IPS DF 4.7 (cell line): ENCODE measurements at regions not wholly inside any gene's neighbourhood (a gene's known extent, or its start where the extent isn't known, plus 50 kb on each side); places are given as distances from the start of the nearest gene placed in this dataset.

Experiments used
- DNase-seq: peaks from one replicate; pipeline ENCODE4 v3.0.0-alpha.2; 2013; ENCODE audit warnings: low spot score; ENCODE audit errors: extremely low read depth

GRCh38 chr12:85632390-85632789 is 203.8 kb downstream of the RASSF9 start:
- DNase-seq = no peak

GRCh38 chr12:85633491-85633890 is 202.7 kb downstream of the RASSF9 start:
- DNase-seq = no peak

- no peak for DNase-seq
Observed at GRCh38 chr12:85639834-85640233, 196.4 kb downstream of the RASSF9 start.

GRCh38 chr12:85641796-85642195 is 194.4 kb downstream of the RASSF9 start:
- no peak for DNase-seq

- no peak for DNase-seq
Observed at GRCh38 chr12:85642288-85642687, 193.9 kb downstream of the RASSF9 start.

GRCh38 chr12:85642808-85643207 is 193.4 kb downstream of the RASSF9 start:
- peak; percentile 7 for DNase-seq

GRCh38 chr12:85644508-85644907 is 191.7 kb downstream of the RASSF9 start:
- DNase-seq = no peak

- no peak for DNase-seq
Observed at GRCh38 chr12:85653731-85654455, 182.3 kb downstream of the RASSF9 start.

GRCh38 chr12:85654456-85654840 is 181.8 kb downstream of the RASSF9 start:
- no peak for DNase-seq

GRCh38 chr12:85656561-85656960 is 179.6 kb downstream of the RASSF9 start:
- no peak for DNase-seq

- DNase-seq = no peak
Observed at GRCh38 chr12:85657251-85657650, 179.0 kb downstream of the RASSF9 start.

- no peak for DNase-seq
Observed at GRCh38 chr12:85657836-85658630, 178.2 kb downstream of the RASSF9 start.

GRCh38 chr12:85659754-85660530 is 176.3 kb downstream of the RASSF9 start:
- DNase-seq = no peak

GRCh38 chr12:85661461-85662206 is 174.6 kb downstream of the RASSF9 start:
- no peak for DNase-seq

- DNase-seq = no peak
Observed at GRCh38 chr12:85662207-85662602, 174.0 kb downstream of the RASSF9 start.

- no peak for DNase-seq
Observed at GRCh38 chr12:85663631-85664030, 172.6 kb downstream of the RASSF9 start.

GRCh38 chr12:85664429-85664828 is 171.8 kb downstream of the RASSF9 start:
- no peak for DNase-seq

GRCh38 chr12:85669911-85670310 is 166.3 kb downstream of the RASSF9 start:
- DNase-seq = no peak

- DNase-seq = no peak
Observed at GRCh38 chr12:85672436-85672835, 163.8 kb downstream of the RASSF9 start.

GRCh38 chr12:85673921-85674420 is 162.2 kb downstream of the RASSF9 start:
- no peak for DNase-seq
